Panc1 (cell line): ENCODE measurements at regions not wholly inside any gene's neighbourhood (a gene's known extent, or its start where the extent isn't known, plus 50 kb on each side); places are given as distances from the start of the nearest gene placed in this dataset.
"Not testable (repeated sequence)": the region's sequence is repeated elsewhere in the genome, so short reads cannot be mapped to it uniquely, and the experiment has no call there.

Experiments
- CTCF ChIP-seq: fragments of 450-650 bp; IDR thresholded peaks from 2 replicates; pipeline ENCODE4 v1.5.1; 2017; ENCODE audit warnings: mild to moderate bottlenecking
- POLR2AphosphoS5 ChIP-seq: IDR thresholded peaks from 2 replicates; pipeline ENCODE4 v1.6.1; 2012; ENCODE audit warnings: mild to moderate bottlenecking, low read depth, low read length, moderate library complexity
- SIN3A ChIP-seq: IDR thresholded peaks from 2 replicates; pipeline ENCODE4 v1.6.1; 2012; ENCODE audit warnings: low read depth, mild to moderate bottlenecking, low read length, moderate library complexity, borderline replicate concordance; ENCODE audit not compliant: insufficient read depth

GRCh38 chr16:29186306-29187220 is 201.7 kb downstream of the LAT start:
- not testable (repeated sequence) for TF ChIP-seq CTCF, SIN3A, POLR2AphosphoS5
